ENCODE measurements at regions not wholly inside any gene's neighbourhood (a gene's known extent, or its start where the extent isn't known, plus 50 kb on each side); places are given as distances from the start of the nearest gene placed in this dataset.

GRCh38 chr6:4287811-4288244 is 152.5 kb upstream of the ECI2 start:
- DNase-seq (no peak), ATAC-seq (no peak)
- Histone ChIP-seq H3K27ac (no peak overlapping the region), H3K9me3 (no peaks in the 10 kb centered on the region), H3K27me3 (no peaks in the 10 kb centered on the region), H3K4me1 (no peaks in the 10 kb centered on the region), H3K4me3 (no peak overlapping the region), H3K36me3 (replicated peaks in 1 of 2; ENCODE audit: insufficient read depth in 1 of 2, low read depth in 2 of 2) (no peaks in the 10 kb centered on the region)
- 39 to 45% methylated on average over 11 of the region's 11 CpGs for WGBS, 2 donors
- no peak for TF ChIP-seq CTCF (IDR thresholded peaks at IDR 0.05)
- TF ChIP-seq POLR2A (IDR thresholded peaks at IDR 0.05): no peak
- intact Hi-C loops (cut with DNase I): no loop called here

- no peaks in the 10 kb centered on the region for H3K9me3 ChIP-seq
- no peak overlapping the region for H3K4me3 ChIP-seq
- H3K27ac ChIP-seq: no peak overlapping the region
- no peak for TF ChIP-seq POLR2A (IDR thresholded peaks at IDR 0.05)
- H3K36me3 ChIP-seq (replicated peaks in 1 of 2; ENCODE audit: insufficient read depth in 1 of 2, low read depth in 2 of 2): no peaks in the 10 kb centered on the region
- H3K27me3 ChIP-seq: no peaks in the 10 kb centered on the region
- no peaks in the 10 kb centered on the region for H3K4me1 ChIP-seq
- DNase-seq (no peak), ATAC-seq (no peak)
- intact Hi-C loops (cut with DNase I): no loop called here
- 64 to 67% methylated on average over 7 of the region's 7 CpGs for WGBS, 2 donors
These were observed 152.0 kb upstream of the ECI2 start for GRCh38 chr6:4287372-4287771.

- WGBS, 2 donors: 76 to 79% methylated on average over 4 of the region's 4 CpGs
- no peak for TF ChIP-seq CTCF (IDR thresholded peaks at IDR 0.05)
- no peak for TF ChIP-seq POLR2A (IDR thresholded peaks at IDR 0.05)
- H3K36me3 ChIP-seq (replicated peaks in 1 of 2; ENCODE audit: insufficient read depth in 1 of 2, low read depth in 2 of 2): no peaks in the 10 kb centered on the region
- no peaks in the 10 kb centered on the region for H3K27me3 ChIP-seq
- peaks cover 8% of the 10 kb centered on the region for H3K4me1 ChIP-seq
- intact Hi-C loops (cut with DNase I): no loop called here
- no peak overlapping the region for H3K4me3 ChIP-seq
- H3K27ac ChIP-seq: no peak overlapping the region
- ATAC-seq: no peak
- no peaks in the 10 kb centered on the region for H3K9me3 ChIP-seq
- no peak for DNase-seq
These were observed 147.6 kb upstream of the ECI2 start for GRCh38 chr6:4282926-4283325.

- WGBS, 2 donors: 18 to 37% methylated on average over 18 to 46 of the region's 46 CpGs
- Histone ChIP-seq H3K36me3 (replicated peaks in 1 of 2; ENCODE audit: insufficient read depth in 1 of 2, low read depth in 2 of 2) (no peaks in the 10 kb centered on the region), H3K4me1 (peaks cover 8% of the 10 kb centered on the region), H3K4me3 (no peak overlapping the region), H3K27ac (no peak overlapping the region), H3K27me3 (no peaks in the 10 kb centered on the region), H3K9me3 (no peaks in the 10 kb centered on the region)
- peak; percentile 60 to 73 (median 67) for DNase-seq
- peak; percentile 86 for ATAC-seq
- TF ChIP-seq POLR2A (IDR thresholded peaks at IDR 0.05) (no peak), CTCF (IDR thresholded peaks at IDR 0.05) (peak; percentile 15 to 66 (median 53))
- intact Hi-C loops (cut with DNase I): no loop called here
These were observed 146.2 kb upstream of the ECI2 start for GRCh38 chr6:4281341-4282293.

GRCh38 chr6:4280707-4281106 is 145.3 kb upstream of the ECI2 start:
- H3K27ac ChIP-seq: no peak overlapping the region
- no peaks in the 10 kb centered on the region for H3K9me3 ChIP-seq
- TF ChIP-seq CTCF (IDR thresholded peaks at IDR 0.05): no peak
- TF ChIP-seq POLR2A (IDR thresholded peaks at IDR 0.05): no peak
- H3K4me3 ChIP-seq: no peak overlapping the region
- intact Hi-C loops (cut with DNase I): no loop called here
- H3K4me1 ChIP-seq: peaks cover 8% of the 10 kb centered on the region
- no peaks in the 10 kb centered on the region for H3K36me3 ChIP-seq (replicated peaks in 1 of 2; ENCODE audit: insufficient read depth in 1 of 2, low read depth in 2 of 2)
- WGBS, 2 donors: 45 to 60% methylated on average over 1 of the region's 1 CpG
- no peak for DNase-seq
- no peaks in the 10 kb centered on the region for H3K27me3 ChIP-seq
- no peak for ATAC-seq

Measured in body of pancreas (tissue), 4 donors.